ENCODE measurements at regions not wholly inside any gene's neighbourhood (a gene's known extent, or its start where the extent isn't known, plus 50 kb on each side); places are given as distances from the start of the nearest gene placed in this dataset.
"Not testable (repeated sequence)": the region's sequence is repeated elsewhere in the genome, so short reads cannot be mapped to it uniquely, and the experiment has no call there.

- Histone ChIP-seq H3K4me1 (peaks cover 11% of the 10 kb centered on the region), H3K4me3 (no peak overlapping the region), H3K36me3 (no peaks in the 10 kb centered on the region), H3K9me3 (replicated peaks) (no peaks in the 10 kb centered on the region), H3K27me3 (no peaks in the 10 kb centered on the region), H3K27ac (no peak overlapping the region)
- no peak for DNase-seq
These were observed 71.3 kb upstream of the CLDN5 start for GRCh38 chr22:19595532-19595931.

GRCh38 chr22:19596680-19597398, 72.6 kb upstream of the CLDN5 start:
- Histone ChIP-seq H3K9me3 (replicated peaks) (no peaks in the 10 kb centered on the region), H3K4me3 (no peak overlapping the region), H3K4me1 (peaks cover 11% of the 10 kb centered on the region), H3K36me3 (no peaks in the 10 kb centered on the region), H3K27ac (no peak overlapping the region), H3K27me3 (no peaks in the 10 kb centered on the region)
- no peak for DNase-seq

GRCh38 chr22:19597399-19597735, 73.2 kb upstream of the CLDN5 start:
- no peaks in the 10 kb centered on the region for H3K27me3 ChIP-seq
- DNase-seq: no peak
- H3K4me3 ChIP-seq: no peak overlapping the region
- H3K9me3 ChIP-seq (replicated peaks): no peaks in the 10 kb centered on the region
- no peak overlapping the region for H3K27ac ChIP-seq
- H3K4me1 ChIP-seq: peaks cover 11% of the 10 kb centered on the region
- no peaks in the 10 kb centered on the region for H3K36me3 ChIP-seq

GRCh38 chr22:19598054-19598855, 74.0 kb upstream of the CLDN5 start:
- DNase-seq: no peak
- no peak overlapping the region for H3K27ac ChIP-seq
- no peaks in the 10 kb centered on the region for H3K27me3 ChIP-seq

GRCh38 chr22:19599004-19599403, 74.8 kb upstream of the CLDN5 start:
- Histone ChIP-seq H3K27me3 (no peaks in the 10 kb centered on the region), H3K36me3 (no peaks in the 10 kb centered on the region), H3K27ac (no peak overlapping the region), H3K9me3 (replicated peaks) (no peaks in the 10 kb centered on the region), H3K4me1 (peaks cover 11% of the 10 kb centered on the region), H3K4me3 (no peak overlapping the region)
- DNase-seq: no peak

More at GRCh38 chr22:19598054-19598855, 74.0 kb upstream of the CLDN5 start:
- Histone ChIP-seq H3K4me1 (peaks cover 11% of the 10 kb centered on the region), H3K9me3 (replicated peaks) (no peaks in the 10 kb centered on the region), H3K36me3 (no peaks in the 10 kb centered on the region), H3K4me3 (no peak overlapping the region)

GRCh38 chr22:19599626-19600243, 75.5 kb upstream of the CLDN5 start:
- Histone ChIP-seq H3K27me3 (no peaks in the 10 kb centered on the region), H3K9me3 (replicated peaks) (no peaks in the 10 kb centered on the region), H3K27ac (no peak overlapping the region), H3K36me3 (no peaks in the 10 kb centered on the region), H3K4me3 (no peak overlapping the region), H3K4me1 (peaks cover 12% of the 10 kb centered on the region)
- peak; percentile 16 to 44 for DNase-seq

- DNase-seq; H3K27me3 ChIP-seq; H3K9me3 ChIP-seq (replicated peaks); H3K36me3 ChIP-seq; H3K4me3 ChIP-seq; H3K27ac ChIP-seq: not testable (repeated sequence)
- peaks cover 15% of the 10 kb centered on the region for H3K4me1 ChIP-seq
These were observed 79.1 kb upstream of the CLDN5 start for GRCh38 chr22:19603346-19603745.

GRCh38 chr22:19603767-19604166, 79.6 kb upstream of the CLDN5 start:
- Histone ChIP-seq H3K27me3 (peaks cover 7% of the 10 kb centered on the region; the same call in 1 of the 2 replicates), H3K9me3 (replicated peaks) (no peaks in the 10 kb centered on the region), H3K36me3 (no peaks in the 10 kb centered on the region), H3K4me3 (no peak overlapping the region), H3K27ac (no peak overlapping the region), H3K4me1 (peaks cover 15% of the 10 kb centered on the region)
- DNase-seq: no peak

GRCh38 chr22:19604711-19605268, 80.6 kb upstream of the CLDN5 start:
- Histone ChIP-seq H3K4me1 (peaks cover 11% of the 10 kb centered on the region), H3K36me3 (no peaks in the 10 kb centered on the region), H3K4me3 (no peak overlapping the region), H3K9me3 (replicated peaks) (no peaks in the 10 kb centered on the region), H3K27ac (no peak overlapping the region), H3K27me3 (peaks cover 16% of the 10 kb centered on the region; the same call in 1 of the 2 replicates)
- DNase-seq: peak in 1 of 2 experiments; percentile 21

- no peak for DNase-seq
- H3K27ac ChIP-seq: no peak overlapping the region
- no peaks in the 10 kb centered on the region for H3K36me3 ChIP-seq
- H3K4me3 ChIP-seq: no peak overlapping the region
- H3K27me3 ChIP-seq: peaks cover 22% of the 10 kb centered on the region; the same call in 1 of the 2 replicates
- peaks cover 5% of the 10 kb centered on the region for H3K4me1 ChIP-seq
- no peaks in the 10 kb centered on the region for H3K9me3 ChIP-seq (replicated peaks)
These were observed 81.5 kb upstream of the CLDN5 start for GRCh38 chr22:19605508-19606331.

GRCh38 chr22:19606332-19607191, 82.4 kb upstream of the CLDN5 start:
- no peak for DNase-seq
- Histone ChIP-seq H3K27ac (no peak overlapping the region), H3K4me3 (no peak overlapping the region), H3K4me1 (peaks cover 5% of the 10 kb centered on the region), H3K9me3 (replicated peaks) (no peaks in the 10 kb centered on the region), H3K27me3 (peaks cover 22% of the 10 kb centered on the region; the same call in 1 of the 2 replicates), H3K36me3 (no peaks in the 10 kb centered on the region)

GRCh38 chr22:19607192-19608002, 83.2 kb upstream of the CLDN5 start:
- H3K27ac ChIP-seq: no peak overlapping the region

More at GRCh38 chr22:19607192-19608002, 83.2 kb upstream of the CLDN5 start:
- Histone ChIP-seq H3K4me3 (no peak overlapping the region), H3K27me3 (peaks cover 22% of the 10 kb centered on the region; the same call in 1 of the 2 replicates), H3K36me3 (no peaks in the 10 kb centered on the region), H3K4me1 (peaks cover 5% of the 10 kb centered on the region), H3K9me3 (replicated peaks) (no peaks in the 10 kb centered on the region)
- no peak for DNase-seq
